GM12878 (cell line): ENCODE measurements at regions not wholly inside any gene's neighbourhood (a gene's known extent, or its start where the extent isn't known, plus 50 kb on each side); places are given as distances from the start of the nearest gene placed in this dataset.

ENCODE experiments used
- ATAC-seq: fragments of 200-7000 bp; cut with Tn5 transposase; 3 replicates; pipeline ENCODE4 v1.9.1; 2020; ENCODE audit warnings: mild to moderate bottlenecking, moderate library complexity
- BruUV-seq: library from RNA; stranded (reverse); fragments of 400-500 nt; replicated peaks from 2 replicates; lab custom pipeline; 2021; lab: Mats Ljungman, UMichigan
- CTCF ChIA-PET: fragments of 300-600 bp; sonication (Branson Sonifier 250); formaldehyde crosslinking; extraction: SDS; loops from one replicate; lab custom pipeline; 2021; ENCODE audit warnings: inconsistent platforms; lab: Yijun Ruan, JAX
- POLR2A ChIA-PET: fragments of 350-600 bp; formaldehyde crosslinking; extraction: SDS; loops from one replicate; lab custom pipeline; 2021; ENCODE audit warnings: inconsistent platforms; lab: Charles Lee
- RAD21 ChIA-PET: fragments of 300-600 bp; sonication (Branson Sonifier 250); formaldehyde crosslinking; loops from one replicate; lab custom pipeline; 2023; ENCODE audit warnings: antibody characterized with exemption; ENCODE audit not compliant: unreplicated experiment; lab: Charles Lee
- SMC1A ChIA-PET: fragments of 300-600 bp; sonication (Branson Sonifier 250); formaldehyde crosslinking; loops from one replicate; lab custom pipeline; 2023; ENCODE audit not compliant: unreplicated experiment, uncharacterized antibody; lab: Charles Lee
- DNase-seq: peaks from one replicate; pipeline ENCODE4 v3.0.0-alpha.2; 2011; ENCODE audit warnings: low read depth, low spot score
- FAIRE-seq: peaks from 3 replicates; lab custom pipeline; 2011; peaks lifted over from hg19 to GRCh38; lab: Jason Lieb, UNC
- H2AFZ ChIP-seq: 2 replicates; pipeline ENCODE4 v1.6.0; 2011; ENCODE audit warnings: low read depth, low read length, control low read depth; ENCODE audit not compliant: control insufficient read depth
- H3K27ac ChIP-seq: 2 replicates; pipeline ENCODE4 v1.5.1; 2011; ENCODE audit warnings: control low read depth; ENCODE audit not compliant: control insufficient read depth, insufficient read depth
- H3K27me3 ChIP-seq, 2 experiments: replicated peaks in 1 of 2; 2 replicates each; pipeline versions ENCODE4 v1.6.0 to v1.6.1; 2011; ENCODE audit warnings: low read length in 1 of 2; ENCODE audit not compliant: control insufficient read depth in 2 of 2, insufficient read depth in 2 of 2
- H3K36me3 ChIP-seq, 2 experiments: 2 replicates each; pipeline ENCODE4 v1.5.1; 2011; ENCODE audit warnings: low read length in 1 of 2; ENCODE audit not compliant: control insufficient read depth in 2 of 2, insufficient read depth in 2 of 2
- H3K4me1 ChIP-seq: 2 replicates; pipeline ENCODE4 v1.6.1; 2011; ENCODE audit warnings: mild to moderate bottlenecking, low read length, moderate library complexity, mixed read lengths; ENCODE audit not compliant: control insufficient read depth, insufficient read depth
- H3K4me2 ChIP-seq: 2 replicates; pipeline ENCODE4 v1.6.0; 2011; ENCODE audit warnings: control low read depth; ENCODE audit not compliant: control insufficient read depth, insufficient read depth
- H3K4me3 ChIP-seq: fragments of 200-600 bp; sonication (generic); 2 replicates; pipeline ENCODE4 v1.5.1; 2016
- H3K79me2 ChIP-seq: 2 replicates; pipeline ENCODE4 v1.6.0; 2011; ENCODE audit warnings: low read length; ENCODE audit not compliant: control insufficient read depth, insufficient read depth
- H3K9ac ChIP-seq: 2 replicates; pipeline ENCODE4 v1.8.0; 2011; ENCODE audit warnings: low read length, control low read depth, mixed read lengths; ENCODE audit not compliant: control insufficient read depth, insufficient read depth
- H3K9me3 ChIP-seq: replicated peaks from 3 replicates; pipeline ENCODE4 v1.5.1; 2011; ENCODE audit warnings: mild to moderate bottlenecking, low read length; ENCODE audit not compliant: control insufficient read depth, insufficient read depth
- H4K20me1 ChIP-seq: 2 replicates; pipeline ENCODE4 v1.6.0; 2011; ENCODE audit not compliant: control insufficient read depth, insufficient read depth
- BACH1 ChIP-seq: fragments of 450-650 bp; IDR thresholded peaks from 2 replicates; pipeline ENCODE4 v1.6.1; 2017; ENCODE audit warnings: mild to moderate bottlenecking, borderline replicate concordance
- BHLHE40 ChIP-seq, 2 experiments: fragments of 450-650 bp in 1 of 2; IDR thresholded peaks; 2 replicates each; pipeline ENCODE4 v1.6.1; 2011 to 2017; ENCODE audit warnings: low read depth in 2 of 2, borderline replicate concordance in 1 of 2, improper control_type of control experiment in 1 of 2, low read length in 1 of 2, mild to moderate bottlenecking in 1 of 2
- CBFB ChIP-seq: IDR thresholded peaks from 2 replicates; pipeline ENCODE4 v1.6.1; 2016; ENCODE audit warnings: antibody characterized with exemption, low read depth
- HCFC1 ChIP-seq: fragments of 150-350 bp; IDR thresholded peaks from 2 replicates; pipeline ENCODE4 v1.6.1; 2014; ENCODE audit warnings: low read length
- IKZF1 ChIP-seq: fragments of 450-650 bp; conservative IDR thresholded peaks from 2 replicates; pipeline ENCODE4 v1.6.1; 2017; ENCODE audit warnings: antibody characterized with exemption, mild to moderate bottlenecking
- MYB ChIP-seq: fragments of 150-350 bp; IDR thresholded peaks from 2 replicates; pipeline ENCODE4 v1.6.1; 2014; ENCODE audit warnings: mild to moderate bottlenecking, low read depth, low read length, borderline replicate concordance
- NBN ChIP-seq: fragments of 450-650 bp; IDR thresholded peaks from 2 replicates; pipeline ENCODE4 v1.6.1; 2016
- NFYA ChIP-seq: IDR thresholded peaks from 2 replicates; pipeline ENCODE4 v1.6.1; 2011; ENCODE audit warnings: low read depth, mild to moderate bottlenecking, low read length, improper control_type of control experiment, borderline replicate concordance
- NR2F1 ChIP-seq: fragments of 450-650 bp; conservative IDR thresholded peaks from 2 replicates; pipeline ENCODE4 v1.6.1; 2017; ENCODE audit warnings: mild to moderate bottlenecking
- RAD21 ChIP-seq: IDR thresholded peaks from 2 replicates; pipeline ENCODE4 v1.6.1; 2011; ENCODE audit warnings: mild to moderate bottlenecking, low read depth, low read length, moderate library complexity; ENCODE audit not compliant: insufficient read depth
- SIX5 ChIP-seq: IDR thresholded peaks from 2 replicates; pipeline ENCODE4 v1.6.1; 2011; ENCODE audit warnings: mild to moderate bottlenecking, low read depth, low read length, moderate library complexity; ENCODE audit not compliant: severe bottlenecking
- TCF7 ChIP-seq: IDR thresholded peaks from 2 replicates; pipeline ENCODE4 v1.6.1; 2014; ENCODE audit warnings: antibody characterized with exemption, borderline replicate concordance
- WRNIP1 ChIP-seq: IDR thresholded peaks from 2 replicates; pipeline ENCODE4 v1.6.1; 2011; ENCODE audit warnings: low read depth, low read length, improper control_type of control experiment, borderline replicate concordance
- ZNF207 ChIP-seq: fragments of 450-650 bp; IDR thresholded peaks from 2 replicates; pipeline ENCODE4 v1.6.1; 2014; ENCODE audit warnings: antibody characterized with exemption, mild to moderate bottlenecking, borderline replicate concordance
- ZZZ3 ChIP-seq: IDR thresholded peaks from 2 replicates; pipeline ENCODE4 v1.6.1; 2011; ENCODE audit warnings: low read depth; ENCODE audit not compliant: control insufficient read depth, insufficient read length
- WGBS: methylation state at CpG from one replicate; pipeline ENCODE4 v1.1.6; 2016; ENCODE audit warnings: low lambda C conversion rate; ENCODE audit not compliant: insufficient replicate concordance, insufficient coverage; ENCODE audit errors: missing lambda C conversion rate; 5-methylcytosine and 5-hydroxymethylcytosine counted together
- in situ Hi-C: fragments of 300-500 bp; cut with MboI; formaldehyde crosslinking; loops from 9 replicates; pipeline ENCODE4 v1.14.3; 2018; ENCODE audit warnings: mixed read lengths
- intact Hi-C: fragments of 100-400 bp; cut with micrococcal nuclease; formaldehyde crosslinking; loops from one replicate; pipeline ENCODE4 v1.14.2; 2022; ENCODE audit not compliant: unreplicated experiment
- TF ChIP-seq, protein P1 (sequence below): IDR thresholded peaks from 2 replicates; pipeline ENCODE4 v1.6.1; 2011; ENCODE audit warnings: mild to moderate bottlenecking, low read depth, low read length, moderate library complexity; ENCODE audit not compliant: insufficient replicate concordance
- TF ChIP-seq, protein P2 (sequence below): fragments of 450-650 bp; IDR thresholded peaks from 2 replicates; pipeline ENCODE4 v1.6.1; 2017; ENCODE audit warnings: mild to moderate bottlenecking, low read depth, inconsistent platforms; ENCODE audit not compliant: poor library complexity, severe bottlenecking
- TF ChIP-seq, protein P3 (sequence below), 3 experiments: IDR thresholded peaks in 2 of 3; conservative IDR thresholded peaks in 1 of 3; 2 replicates each; pipeline ENCODE4 v1.5.1; 2011; ENCODE audit warnings: low read depth in 3 of 3, low read length in 3 of 3, mild to moderate bottlenecking in 3 of 3, control low read depth in 2 of 3, moderate library complexity in 2 of 3, inconsistent platforms in 1 of 3, mixed read lengths in 1 of 3; ENCODE audit not compliant: control insufficient read depth in 2 of 3, insufficient read depth in 1 of 3; ENCODE audit errors: extremely low read depth in 1 of 3
- TF ChIP-seq, protein P4 (sequence below): fragments of 450-650 bp; IDR thresholded peaks from 2 replicates; pipeline ENCODE4 v1.6.1; 2017; ENCODE audit warnings: borderline replicate concordance

DNA sequence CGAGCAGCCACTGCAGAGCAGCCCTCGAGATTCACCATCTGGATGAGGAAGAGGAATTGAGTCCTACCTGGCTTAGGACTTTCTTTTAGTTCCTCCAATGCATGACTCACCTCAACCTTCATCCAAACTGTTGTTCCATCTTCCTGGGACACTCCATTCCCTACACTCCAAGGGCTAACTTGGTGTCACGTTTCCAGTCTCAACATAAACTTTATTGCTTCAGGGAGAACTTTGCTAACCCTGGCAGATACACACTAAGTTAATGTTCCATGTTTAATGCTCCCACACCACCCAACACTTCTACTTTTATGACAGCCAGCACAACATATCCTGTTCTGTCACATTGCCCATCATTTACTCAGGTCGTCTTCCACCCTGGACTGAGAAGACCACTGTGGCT lies 164.4 kb downstream of the RBM26 start:
- Histone ChIP-seq H3K9me3 (no peaks in the 10 kb centered on the region), H4K20me1 (no peaks in the 10 kb centered on the region), H3K36me3 (no peaks in the 10 kb centered on the region), H3K27me3 (no peaks in the 10 kb centered on the region), H2AFZ (peak overlapping the region; percentile 25), H3K27ac (no peak overlapping the region), H3K4me3 (no peak overlapping the region), H3K4me2 (no peak overlapping the region), H3K79me2 (no peaks in the 10 kb centered on the region), H3K4me1 (peaks cover 7% of the 10 kb centered on the region), H3K9ac (no peak overlapping the region)
- ChIA-PET POLR2A (interaction anchor here (0.9 kb wide), 1 partner anchor 181 kb away, joined by 3 read pairs; no protein-coding TSS in a partner anchor), CTCF (no interaction called here), RAD21 (no interaction called here), SMC1A (interaction anchor here (0.6 kb wide), 1 partner anchor 225 kb away, joined by 3 read pairs; no protein-coding TSS in a partner anchor)
- intact Hi-C loops (no loop called here), in situ Hi-C loops (no loop called here)
- ATAC-seq (no peak), FAIRE-seq (no peak), DNase-seq (no peak)
- TF ChIP-seq NBN (no peak), NR2F1 (no peak), IKZF1 (no peak), ZNF207 (no peak), SIX5 (no peak), TCF7 (no peak), HCFC1 (no peak), BACH1 (no peak), ZZZ3 (no peak), BHLHE40 (IDR thresholded peaks at IDR 0.05; ENCODE audit: borderline replicate concordance in 1 of 2, low read depth in 2 of 2, low read length in 1 of 2) (no peak), MYB (no peak), NFYA (no peak), RAD21 (no peak), WRNIP1 (no peak), CBFB (no peak)
- TF ChIP-seq, protein P1, sequence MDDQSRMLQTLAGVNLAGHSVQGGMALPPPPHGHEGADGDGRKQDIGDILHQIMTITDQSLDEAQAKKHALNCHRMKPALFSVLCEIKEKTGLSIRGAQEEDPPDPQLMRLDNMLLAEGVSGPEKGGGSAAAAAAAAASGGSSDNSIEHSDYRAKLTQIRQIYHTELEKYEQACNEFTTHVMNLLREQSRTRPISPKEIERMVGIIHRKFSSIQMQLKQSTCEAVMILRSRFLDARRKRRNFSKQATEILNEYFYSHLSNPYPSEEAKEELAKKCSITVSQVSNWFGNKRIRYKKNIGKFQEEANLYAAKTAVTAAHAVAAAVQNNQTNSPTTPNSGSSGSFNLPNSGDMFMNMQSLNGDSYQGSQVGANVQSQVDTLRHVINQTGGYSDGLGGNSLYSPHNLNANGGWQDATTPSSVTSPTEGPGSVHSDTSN = no peak
- TF ChIP-seq, protein P2, sequence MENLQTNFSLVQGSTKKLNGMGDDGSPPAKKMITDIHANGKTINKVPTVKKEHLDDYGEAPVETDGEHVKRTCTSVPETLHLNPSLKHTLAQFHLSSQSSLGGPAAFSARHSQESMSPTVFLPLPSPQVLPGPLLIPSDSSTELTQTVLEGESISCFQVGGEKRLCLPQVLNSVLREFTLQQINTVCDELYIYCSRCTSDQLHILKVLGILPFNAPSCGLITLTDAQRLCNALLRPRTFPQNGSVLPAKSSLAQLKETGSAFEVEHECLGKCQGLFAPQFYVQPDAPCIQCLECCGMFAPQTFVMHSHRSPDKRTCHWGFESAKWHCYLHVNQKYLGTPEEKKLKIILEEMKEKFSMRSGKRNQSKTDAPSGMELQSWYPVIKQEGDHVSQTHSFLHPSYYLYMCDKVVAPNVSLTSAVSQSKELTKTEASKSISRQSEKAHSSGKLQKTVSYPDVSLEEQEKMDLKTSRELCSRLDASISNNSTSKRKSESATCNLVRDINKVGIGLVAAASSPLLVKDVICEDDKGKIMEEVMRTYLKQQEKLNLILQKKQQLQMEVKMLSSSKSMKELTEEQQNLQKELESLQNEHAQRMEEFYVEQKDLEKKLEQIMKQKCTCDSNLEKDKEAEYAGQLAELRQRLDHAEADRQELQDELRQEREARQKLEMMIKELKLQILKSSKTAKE = no peak
- TF ChIP-seq, protein P3, sequence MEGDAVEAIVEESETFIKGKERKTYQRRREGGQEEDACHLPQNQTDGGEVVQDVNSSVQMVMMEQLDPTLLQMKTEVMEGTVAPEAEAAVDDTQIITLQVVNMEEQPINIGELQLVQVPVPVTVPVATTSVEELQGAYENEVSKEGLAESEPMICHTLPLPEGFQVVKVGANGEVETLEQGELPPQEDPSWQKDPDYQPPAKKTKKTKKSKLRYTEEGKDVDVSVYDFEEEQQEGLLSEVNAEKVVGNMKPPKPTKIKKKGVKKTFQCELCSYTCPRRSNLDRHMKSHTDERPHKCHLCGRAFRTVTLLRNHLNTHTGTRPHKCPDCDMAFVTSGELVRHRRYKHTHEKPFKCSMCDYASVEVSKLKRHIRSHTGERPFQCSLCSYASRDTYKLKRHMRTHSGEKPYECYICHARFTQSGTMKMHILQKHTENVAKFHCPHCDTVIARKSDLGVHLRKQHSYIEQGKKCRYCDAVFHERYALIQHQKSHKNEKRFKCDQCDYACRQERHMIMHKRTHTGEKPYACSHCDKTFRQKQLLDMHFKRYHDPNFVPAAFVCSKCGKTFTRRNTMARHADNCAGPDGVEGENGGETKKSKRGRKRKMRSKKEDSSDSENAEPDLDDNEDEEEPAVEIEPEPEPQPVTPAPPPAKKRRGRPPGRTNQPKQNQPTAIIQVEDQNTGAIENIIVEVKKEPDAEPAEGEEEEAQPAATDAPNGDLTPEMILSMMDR (IDR thresholded peaks at IDR 0.05 in 2 of 3, conservative IDR thresholded peaks at IDR 0.05 in 1 of 3; ENCODE audit: control insufficient read depth in 2 of 3, extremely low read depth in 1 of 3, insufficient read depth in 1 of 3, low read depth in 3 of 3, low read length in 3 of 3) = no peak
- TF ChIP-seq, protein P4, sequence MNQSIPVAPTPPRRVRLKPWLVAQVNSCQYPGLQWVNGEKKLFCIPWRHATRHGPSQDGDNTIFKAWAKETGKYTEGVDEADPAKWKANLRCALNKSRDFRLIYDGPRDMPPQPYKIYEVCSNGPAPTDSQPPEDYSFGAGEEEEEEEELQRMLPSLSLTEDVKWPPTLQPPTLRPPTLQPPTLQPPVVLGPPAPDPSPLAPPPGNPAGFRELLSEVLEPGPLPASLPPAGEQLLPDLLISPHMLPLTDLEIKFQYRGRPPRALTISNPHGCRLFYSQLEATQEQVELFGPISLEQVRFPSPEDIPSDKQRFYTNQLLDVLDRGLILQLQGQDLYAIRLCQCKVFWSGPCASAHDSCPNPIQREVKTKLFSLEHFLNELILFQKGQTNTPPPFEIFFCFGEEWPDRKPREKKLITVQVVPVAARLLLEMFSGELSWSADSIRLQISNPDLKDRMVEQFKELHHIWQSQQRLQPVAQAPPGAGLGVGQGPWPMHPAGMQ = no peak
- WGBS = 14% methylated on average over 4 of the region's 4 CpGs
- BruUV-seq = no TSS peak
